ENCODE measurements at regions not wholly inside any gene's neighbourhood (a gene's known extent, or its start where the extent isn't known, plus 50 kb on each side); places are given as distances from the start of the nearest gene placed in this dataset.

DNA sequence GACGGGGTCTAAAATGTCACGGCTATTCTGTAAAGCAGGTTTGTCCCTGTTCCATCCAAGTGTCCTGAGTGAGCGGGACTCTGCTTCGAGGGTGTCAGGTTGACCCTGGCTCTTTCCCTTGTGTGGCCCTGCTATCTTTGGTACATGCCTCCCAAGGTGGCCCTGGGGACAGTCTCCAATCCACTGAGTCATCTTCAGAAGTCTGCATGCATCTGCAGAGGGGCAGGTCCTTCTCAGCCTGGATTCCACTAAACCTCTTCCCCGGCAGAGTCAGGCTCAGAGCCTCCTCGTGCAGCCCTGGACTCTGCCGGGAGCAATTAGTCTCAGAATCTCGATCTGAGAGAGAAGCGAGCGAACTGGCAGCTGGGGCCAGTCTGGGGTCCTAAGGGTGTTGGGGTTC lies 50.1 kb upstream of the KCNJ15 start:
- DNase-seq, result no peak

All from activated T-cell treated with anti-CD3 and anti-CD28 coated beads, Interleukin-2, amount 50 U/mL, for 1 hour (primary cell).